ENCODE measurements at regions not wholly inside any gene's neighbourhood (a gene's known extent, or its start where the extent isn't known, plus 50 kb on each side); places are given as distances from the start of the nearest gene placed in this dataset.
A peak's percentile ranks its signal among the peaks of the same experiment; 100 is the strongest.

- Histone ChIP-seq H3K36me3 (ENCODE audit: control insufficient read depth in 4 of 4, insufficient read depth in 4 of 4, low read length in 3 of 4) (no peaks in the 10 kb centered on the region), H3K4me3 (ENCODE audit: control insufficient read depth in 1 of 7, extremely low read depth in 1 of 7, insufficient read depth in 4 of 7, low read depth in 2 of 7, low read length in 6 of 7) (no peak overlapping the region), H3K27me3 (replicated peaks in 2 of 5; ENCODE audit: control insufficient read depth in 4 of 5, insufficient read depth in 5 of 5, low read length in 4 of 5) (no peaks in the 10 kb centered on the region), H3K9me3 (ENCODE audit: control extremely low read depth in 1 of 5, control insufficient read depth in 4 of 5, insufficient read depth in 2 of 5, low read depth in 1 of 5, low read length in 4 of 5) (peaks cover 0 to 10% (median 3%) of the 10 kb centered on the region in 5 experiments), H3K27ac (ENCODE audit: insufficient read depth in 1 of 2, low read depth in 1 of 2, low read length in 2 of 2, poor library complexity in 1 of 2, severe bottlenecking in 2 of 2) (no peak overlapping the region), H3K4me1 (ENCODE audit: control extremely low read depth in 1 of 4, control insufficient read depth in 4 of 4, insufficient read depth in 4 of 4, low read length in 3 of 4) (peaks cover 0 to 16% (median 12%) of the 10 kb centered on the region in 4 experiments)
- CTCF ChIA-PET = interaction anchor here (0.6 to 1.1 kb wide), 2 partner anchors 574 to 608 kb away, joined by 3 read pairs; no protein-coding TSS in a partner anchor
- WGBS (ENCODE audit: insufficient coverage) = no CpG with 5 or more reads among the region's 8 CpGs
- POLR2A ChIA-PET = no interaction called here
- peak in 2 of 3 donors; percentile 67 to 83 for DNase-seq
Measured at GRCh38 chr14:55819610-55820304, 239.8 kb downstream of the KTN1 start.

GRCh38 chr14:55822906-55823305 lies 242.9 kb downstream of the KTN1 start:
- no peak for DNase-seq
- Histone ChIP-seq H3K27ac (ENCODE audit: insufficient read depth in 1 of 2, low read depth in 1 of 2, low read length in 2 of 2, poor library complexity in 1 of 2, severe bottlenecking in 2 of 2) (no peak overlapping the region), H3K9me3 (ENCODE audit: control extremely low read depth in 1 of 5, control insufficient read depth in 4 of 5, insufficient read depth in 2 of 5, low read depth in 1 of 5, low read length in 4 of 5) (peaks cover 0 to 10% (median 3%) of the 10 kb centered on the region in 5 experiments), H3K27me3 (replicated peaks in 2 of 5; ENCODE audit: control insufficient read depth in 4 of 5, insufficient read depth in 5 of 5, low read length in 4 of 5) (no peaks in the 10 kb centered on the region), H3K36me3 (ENCODE audit: control insufficient read depth in 4 of 4, insufficient read depth in 4 of 4, low read length in 3 of 4) (no peaks in the 10 kb centered on the region), H3K4me3 (ENCODE audit: control insufficient read depth in 1 of 7, extremely low read depth in 1 of 7, insufficient read depth in 4 of 7, low read depth in 2 of 7, low read length in 6 of 7) (no peak overlapping the region), H3K4me1 (ENCODE audit: control extremely low read depth in 1 of 4, control insufficient read depth in 4 of 4, insufficient read depth in 4 of 4, low read length in 3 of 4) (peaks cover 0 to 2% (median 0%) of the 10 kb centered on the region in 4 experiments)
- ChIA-PET POLR2A (no interaction called here), CTCF (no interaction called here)
- 94% methylated on average over 2 of the region's 2 CpGs for WGBS (ENCODE audit: insufficient coverage)

GRCh38 chr14:55832122-55832911 lies 252.3 kb downstream of the KTN1 start:
- WGBS (ENCODE audit: insufficient coverage) = 64% methylated on average over 2 of the region's 3 CpGs
- no peaks in the 10 kb centered on the region for H3K9me3 ChIP-seq (ENCODE audit: control extremely low read depth in 1 of 5, control insufficient read depth in 4 of 5, insufficient read depth in 2 of 5, low read depth in 1 of 5, low read length in 4 of 5)
- no peaks in the 10 kb centered on the region for H3K36me3 ChIP-seq (ENCODE audit: control insufficient read depth in 4 of 4, insufficient read depth in 4 of 4, low read length in 3 of 4)
- ChIA-PET CTCF (interaction anchor here (1.0 to 1.1 kb wide), 2 partner anchors 10 to 13 kb away, joined by 3 read pairs; no protein-coding TSS in a partner anchor), POLR2A (interaction anchor here (0.8 kb wide), 1 partner anchor 8 kb away, joined by 3 read pairs; no protein-coding TSS in a partner anchor)
- DNase-seq = no peak
- no peak overlapping the region for H3K27ac ChIP-seq (ENCODE audit: insufficient read depth in 1 of 2, low read depth in 1 of 2, low read length in 2 of 2, poor library complexity in 1 of 2, severe bottlenecking in 2 of 2)
- no peaks in the 10 kb centered on the region for H3K4me1 ChIP-seq (ENCODE audit: control extremely low read depth in 1 of 4, control insufficient read depth in 4 of 4, insufficient read depth in 4 of 4, low read length in 3 of 4)
- no peak overlapping the region for H3K4me3 ChIP-seq (ENCODE audit: control insufficient read depth in 1 of 7, extremely low read depth in 1 of 7, insufficient read depth in 4 of 7, low read depth in 2 of 7, low read length in 6 of 7)
- no peaks in the 10 kb centered on the region for H3K27me3 ChIP-seq (replicated peaks in 2 of 5; ENCODE audit: control insufficient read depth in 4 of 5, insufficient read depth in 5 of 5, low read length in 4 of 5)

GRCh38 chr14:55832974-55833373 lies 253.0 kb downstream of the KTN1 start:
- CTCF ChIA-PET = interaction anchor here (1.1 kb wide), 1 partner anchor 9 kb away, joined by 3 read pairs; no protein-coding TSS in a partner anchor
- WGBS (ENCODE audit: insufficient coverage) = 100% methylated on average over 1 of the region's 1 CpG
- no peak for DNase-seq
- Histone ChIP-seq H3K27ac (ENCODE audit: insufficient read depth in 1 of 2, low read depth in 1 of 2, low read length in 2 of 2, poor library complexity in 1 of 2, severe bottlenecking in 2 of 2) (no peak overlapping the region), H3K4me1 (ENCODE audit: control extremely low read depth in 1 of 4, control insufficient read depth in 4 of 4, insufficient read depth in 4 of 4, low read length in 3 of 4) (no peaks in the 10 kb centered on the region), H3K27me3 (replicated peaks in 2 of 5; ENCODE audit: control insufficient read depth in 4 of 5, insufficient read depth in 5 of 5, low read length in 4 of 5) (no peaks in the 10 kb centered on the region), H3K4me3 (ENCODE audit: control insufficient read depth in 1 of 7, extremely low read depth in 1 of 7, insufficient read depth in 4 of 7, low read depth in 2 of 7, low read length in 6 of 7) (no peak overlapping the region), H3K36me3 (ENCODE audit: control insufficient read depth in 4 of 4, insufficient read depth in 4 of 4, low read length in 3 of 4) (no peaks in the 10 kb centered on the region), H3K9me3 (ENCODE audit: control extremely low read depth in 1 of 5, control insufficient read depth in 4 of 5, insufficient read depth in 2 of 5, low read depth in 1 of 5, low read length in 4 of 5) (no peaks in the 10 kb centered on the region)
- POLR2A ChIA-PET = no interaction called here

GRCh38 chr14:55834390-55834789 lies 254.4 kb downstream of the KTN1 start:
- H3K36me3 ChIP-seq (ENCODE audit: control insufficient read depth in 4 of 4, insufficient read depth in 4 of 4, low read length in 3 of 4) = no peaks in the 10 kb centered on the region
- no peaks in the 10 kb centered on the region for H3K4me1 ChIP-seq (ENCODE audit: control extremely low read depth in 1 of 4, control insufficient read depth in 4 of 4, insufficient read depth in 4 of 4, low read length in 3 of 4)
- H3K4me3 ChIP-seq (ENCODE audit: control insufficient read depth in 1 of 7, extremely low read depth in 1 of 7, insufficient read depth in 4 of 7, low read depth in 2 of 7, low read length in 6 of 7) = no peak overlapping the region
- CTCF ChIA-PET = interaction anchor here (1.3 kb wide), 1 partner anchor 656 kb away, joined by 3 read pairs; no protein-coding TSS in a partner anchor
- 100% methylated on average over 2 of the region's 2 CpGs for WGBS (ENCODE audit: insufficient coverage)
- no peak for DNase-seq
- no peaks in the 10 kb centered on the region for H3K9me3 ChIP-seq (ENCODE audit: control extremely low read depth in 1 of 5, control insufficient read depth in 4 of 5, insufficient read depth in 2 of 5, low read depth in 1 of 5, low read length in 4 of 5)
- POLR2A ChIA-PET = no interaction called here
- no peak overlapping the region for H3K27ac ChIP-seq (ENCODE audit: insufficient read depth in 1 of 2, low read depth in 1 of 2, low read length in 2 of 2, poor library complexity in 1 of 2, severe bottlenecking in 2 of 2)
- no peaks in the 10 kb centered on the region for H3K27me3 ChIP-seq (replicated peaks in 2 of 5; ENCODE audit: control insufficient read depth in 4 of 5, insufficient read depth in 5 of 5, low read length in 4 of 5)

- no peak for DNase-seq
- H3K9me3 ChIP-seq (ENCODE audit: control extremely low read depth in 1 of 5, control insufficient read depth in 4 of 5, insufficient read depth in 2 of 5, low read depth in 1 of 5, low read length in 4 of 5) = no peaks in the 10 kb centered on the region
- 100% methylated on average over 1 of the region's 3 CpGs for WGBS (ENCODE audit: insufficient coverage)
- CTCF ChIA-PET = no interaction called here
- H3K27me3 ChIP-seq (replicated peaks in 2 of 5; ENCODE audit: control insufficient read depth in 4 of 5, insufficient read depth in 5 of 5, low read length in 4 of 5) = no peaks in the 10 kb centered on the region
- POLR2A ChIA-PET = no interaction called here
- H3K27ac ChIP-seq (ENCODE audit: insufficient read depth in 1 of 2, low read depth in 1 of 2, low read length in 2 of 2, poor library complexity in 1 of 2, severe bottlenecking in 2 of 2) = no peak overlapping the region
- H3K4me3 ChIP-seq (ENCODE audit: control insufficient read depth in 1 of 7, extremely low read depth in 1 of 7, insufficient read depth in 4 of 7, low read depth in 2 of 7, low read length in 6 of 7) = no peak overlapping the region
- no peaks in the 10 kb centered on the region for H3K36me3 ChIP-seq (ENCODE audit: control insufficient read depth in 4 of 4, insufficient read depth in 4 of 4, low read length in 3 of 4)
- H3K4me1 ChIP-seq (ENCODE audit: control extremely low read depth in 1 of 4, control insufficient read depth in 4 of 4, insufficient read depth in 4 of 4, low read length in 3 of 4) = no peaks in the 10 kb centered on the region
Measured at GRCh38 chr14:55835985-55836384, 256.0 kb downstream of the KTN1 start.

GRCh38 chr14:55837467-55837866 lies 257.5 kb downstream of the KTN1 start:
- Histone ChIP-seq H3K27me3 (replicated peaks in 2 of 5; ENCODE audit: control insufficient read depth in 4 of 5, insufficient read depth in 5 of 5, low read length in 4 of 5) (no peaks in the 10 kb centered on the region), H3K9me3 (ENCODE audit: control extremely low read depth in 1 of 5, control insufficient read depth in 4 of 5, insufficient read depth in 2 of 5, low read depth in 1 of 5, low read length in 4 of 5) (no peaks in the 10 kb centered on the region), H3K36me3 (ENCODE audit: control insufficient read depth in 4 of 4, insufficient read depth in 4 of 4, low read length in 3 of 4) (no peaks in the 10 kb centered on the region), H3K4me1 (ENCODE audit: control extremely low read depth in 1 of 4, control insufficient read depth in 4 of 4, insufficient read depth in 4 of 4, low read length in 3 of 4) (no peaks in the 10 kb centered on the region), H3K27ac (ENCODE audit: insufficient read depth in 1 of 2, low read depth in 1 of 2, low read length in 2 of 2, poor library complexity in 1 of 2, severe bottlenecking in 2 of 2) (no peak overlapping the region), H3K4me3 (ENCODE audit: control insufficient read depth in 1 of 7, extremely low read depth in 1 of 7, insufficient read depth in 4 of 7, low read depth in 2 of 7, low read length in 6 of 7) (no peak overlapping the region)
- no CpG with 5 or more reads among the region's 1 CpG for WGBS (ENCODE audit: insufficient coverage)
- ChIA-PET POLR2A (no interaction called here), CTCF (no interaction called here)
- no peak for DNase-seq

Data from common myeloid progenitor, CD34-positive (primary cell).